Endothelial cell of umbilical vein (primary cell): ENCODE measurements at regions not wholly inside any gene's neighbourhood (a gene's known extent, or its start where the extent isn't known, plus 50 kb on each side); places are given as distances from the start of the nearest gene placed in this dataset.

Experiments
- BruUV-seq: library from RNA; stranded (reverse); fragments of 400-500 nt; replicated peaks from 2 replicates; lab custom pipeline; 2021; lab: Mats Ljungman, UMichigan
- CTCF ChIA-PET: fragments of 300-600, 350-600 bp; sonication (Branson Sonifier 250); formaldehyde crosslinking; loops from one replicate; lab custom pipeline; 2021; ENCODE audit warnings: antibody characterized with exemption, inconsistent platforms; lab: Charles Lee
- POLR2A ChIA-PET: fragments of 300-600, 350-600 bp; sonication (Branson Sonifier 250); formaldehyde crosslinking; loops from one replicate; lab custom pipeline; 2021; ENCODE audit warnings: antibody characterized with exemption, inconsistent platforms; lab: Charles Lee
- DNase-seq: peaks from one replicate; pipeline ENCODE4 v3.0.0-alpha.2; 2011; ENCODE audit warnings: low read depth, low spot score
- FAIRE-seq: peaks from 2 replicates; lab custom pipeline; 2011; peaks lifted over from hg19 to GRCh38; lab: Jason Lieb, UNC
- H2AFZ ChIP-seq: 2 replicates; pipeline ENCODE4 v1.6.0; 2012; ENCODE audit warnings: low read depth, low read length, control low read depth, inconsistent platforms
- H3K27ac ChIP-seq: 2 replicates; pipeline ENCODE4 v1.5.1; 2011; ENCODE audit warnings: low read depth, mild to moderate bottlenecking, control low read depth, low read length, moderate library complexity; ENCODE audit not compliant: insufficient read depth
- H3K27me3 ChIP-seq, 2 experiments: 2 replicates each; pipeline versions ENCODE4 v1.6.0 to v1.6.1; 2011; ENCODE audit warnings: low read length in 2 of 2, mixed read lengths in 1 of 2; ENCODE audit not compliant: control insufficient read depth in 2 of 2, insufficient read depth in 2 of 2
- H3K36me3 ChIP-seq, 2 experiments: 2 replicates in 1 of 2; 3 replicates in 1 of 2; pipeline ENCODE4 v1.5.1; 2011; ENCODE audit warnings: low read length in 2 of 2, mild to moderate bottlenecking in 1 of 2, moderate library complexity in 1 of 2; ENCODE audit not compliant: control insufficient read depth in 2 of 2, insufficient read depth in 2 of 2; ENCODE audit errors: extremely low read depth in 1 of 2
- H3K4me1 ChIP-seq: 3 replicates; pipeline ENCODE4 v1.5.1; 2011; ENCODE audit warnings: mild to moderate bottlenecking, low read length; ENCODE audit not compliant: control insufficient read depth, insufficient read depth; ENCODE audit errors: extremely low read depth
- H3K4me2 ChIP-seq: 2 replicates; pipeline ENCODE4 v1.6.1; 2011; ENCODE audit warnings: low read length, control low read depth, mixed read lengths; ENCODE audit not compliant: insufficient read depth
- H3K4me3 ChIP-seq, 3 experiments: fragments of 200-600 bp in 1 of 3; sonication (generic), shearing (Covaris generic) in 1 of 3; replicated peaks in 1 of 3; 2 replicates each; pipeline ENCODE4 v1.5.1; 2011 to 2016; ENCODE audit warnings: control low read depth in 3 of 3, low read length in 3 of 3, mild to moderate bottlenecking in 2 of 3, inconsistent platforms in 1 of 3, low read depth in 1 of 3, moderate library complexity in 1 of 3; ENCODE audit not compliant: insufficient read depth in 1 of 3
- H3K79me2 ChIP-seq: 2 replicates; pipeline ENCODE4 v1.6.0; 2012; ENCODE audit warnings: low read length, inconsistent platforms; ENCODE audit not compliant: control insufficient read depth, insufficient read depth
- H3K9ac ChIP-seq: replicated peaks from 2 replicates; pipeline ENCODE3; 2011; ENCODE audit warnings: low read length, control low read depth; ENCODE audit not compliant: insufficient read depth; ENCODE audit errors: extremely low read depth
- H3K9me1 ChIP-seq: replicated peaks from 3 replicates; pipeline ENCODE4 v1.6.0; 2011; ENCODE audit warnings: mild to moderate bottlenecking, low read length; ENCODE audit not compliant: control insufficient read depth, insufficient read depth; ENCODE audit errors: extremely low read depth
- H3K9me3 ChIP-seq: replicated peaks from 2 replicates; pipeline ENCODE4 v1.5.1; 2012; ENCODE audit warnings: low read length, inconsistent platforms; ENCODE audit not compliant: control insufficient read depth, insufficient read depth
- H4K20me1 ChIP-seq: replicated peaks from 2 replicates; pipeline ENCODE3; 2011; ENCODE audit warnings: mild to moderate bottlenecking, low read length; ENCODE audit not compliant: control insufficient read depth, insufficient read depth; ENCODE audit errors: extremely low read depth
- CTCF ChIP-seq, 2 donors: IDR thresholded peaks; 1 replicate in 1 of 2; 2 replicates in 1 of 2; pipeline ENCODE4 v1.5.1; 2011; ENCODE audit warnings: low read length in 2 of 2, mild to moderate bottlenecking in 2 of 2, moderate library complexity in 2 of 2, control low read depth in 1 of 2, inconsistent platforms in 1 of 2, low read depth in 1 of 2; ENCODE audit not compliant: insufficient read depth in 1 of 2; ENCODE audit errors: extremely low read depth in 1 of 2
- EZH2 ChIP-seq: IDR thresholded peaks from 2 replicates; pipeline ENCODE4 v1.6.1; 2012; ENCODE audit warnings: borderline replicate concordance, low read depth, mild to moderate bottlenecking, moderate library complexity, low read length, inconsistent platforms; ENCODE audit not compliant: severe bottlenecking
- FOS ChIP-seq: IDR thresholded peaks from 2 replicates; pipeline ENCODE4 v1.6.1; 2011; ENCODE audit warnings: mild to moderate bottlenecking, low read length, moderate library complexity, borderline replicate concordance; ENCODE audit not compliant: insufficient read depth
- GATA2 ChIP-seq: IDR thresholded peaks from 2 replicates; pipeline ENCODE4 v1.7.0; 2011; ENCODE audit warnings: low read depth, mild to moderate bottlenecking, moderate library complexity, mixed read lengths, low read length; ENCODE audit not compliant: insufficient read length, insufficient read depth
- JUN ChIP-seq: IDR thresholded peaks from 2 replicates; pipeline ENCODE4 v1.6.1; 2011; ENCODE audit warnings: borderline replicate concordance, low read depth; ENCODE audit not compliant: insufficient read length, insufficient read depth
- MYC ChIP-seq: IDR thresholded peaks from one replicate; pipeline ENCODE4 v1.6.1; 2011; ENCODE audit warnings: mild to moderate bottlenecking, low read depth, low read length
- POLR2A ChIP-seq: IDR thresholded peaks from 2 replicates; pipeline ENCODE4 v1.6.1; 2012; ENCODE audit warnings: low read depth, mild to moderate bottlenecking, control low read depth, low read length
- POLR2AphosphoS5 ChIP-seq: IDR thresholded peaks from 2 replicates; pipeline ENCODE4 v1.6.1; 2012; ENCODE audit warnings: low read depth, mild to moderate bottlenecking, control low read depth, low read length, moderate library complexity; ENCODE audit not compliant: insufficient read depth
- dilution Hi-C: fragments of 300-500 bp; cut with MboI; formaldehyde crosslinking; loops from one replicate; pipeline ENCODE4 v1.15.0; 2019; ENCODE audit warnings: low sequenced_read_pairs; ENCODE audit not compliant: extremely low pct_ligation_motif_present
- intact Hi-C: fragments of 100-400 bp; cut with micrococcal nuclease; formaldehyde crosslinking; loops from one replicate; pipeline ENCODE4 v1.10.0; 2022
- TF ChIP-seq, protein P1 (sequence below): IDR thresholded peaks from 2 replicates; pipeline ENCODE4 v1.6.1; 2011; ENCODE audit not compliant: insufficient read depth, insufficient read length

- dilution Hi-C loops = no loop called here
- H3K9me1 ChIP-seq = no peaks in the 10 kb centered on the region
- no peak overlapping the region for H3K9ac ChIP-seq
- no peak for FAIRE-seq
- no peak overlapping the region for H3K4me2 ChIP-seq
- no TSS peak for BruUV-seq
- no peaks in the 10 kb centered on the region for H3K27me3 ChIP-seq
- TF ChIP-seq JUN (peak; percentile 31), POLR2A (no peak), FOS (no peak)
- TF ChIP-seq, protein P1, sequence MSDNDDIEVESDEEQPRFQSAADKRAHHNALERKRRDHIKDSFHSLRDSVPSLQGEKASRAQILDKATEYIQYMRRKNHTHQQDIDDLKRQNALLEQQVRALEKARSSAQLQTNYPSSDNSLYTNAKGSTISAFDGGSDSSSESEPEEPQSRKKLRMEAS = no peak
- H3K9me3 ChIP-seq = no peaks in the 10 kb centered on the region
- no peak overlapping the region for H3K4me3 ChIP-seq
- no peaks in the 10 kb centered on the region for H3K79me2 ChIP-seq
- no peaks in the 10 kb centered on the region for H4K20me1 ChIP-seq
- CTCF ChIA-PET = interaction anchor here (1.2 kb wide), 1 partner anchor 32 kb away, joined by 4 read pairs; no protein-coding TSS in a partner anchor
- no peaks in the 10 kb centered on the region for H3K36me3 ChIP-seq
- POLR2A ChIA-PET = no interaction called here
- intact Hi-C loops = no loop called here
- no peak overlapping the region for H3K27ac ChIP-seq
- H3K4me1 ChIP-seq = peaks cover 7% of the 10 kb centered on the region
- no peak for DNase-seq
- no peak overlapping the region for H2AFZ ChIP-seq
Observed at GRCh38 chr1:55305735-55306134, 90.6 kb upstream of the USP24 start.

- no peak for FAIRE-seq
- intact Hi-C loops = no loop called here
- H2AFZ ChIP-seq = no peak overlapping the region
- TF ChIP-seq MYC = no peak
- TF ChIP-seq, protein P1 = no peak
- no peak for TF ChIP-seq POLR2AphosphoS5
- no peak for TF ChIP-seq GATA2
- no peak for TF ChIP-seq POLR2A
- no peak for TF ChIP-seq CTCF (IDR thresholded peaks at IDR 0.05; ENCODE audit: extremely low read depth in 1 of 2, insufficient read depth in 1 of 2, low read depth in 1 of 2, low read length in 2 of 2)
- TF ChIP-seq FOS = no peak
- TF ChIP-seq EZH2 = no peak
- no peak for TF ChIP-seq JUN
- CTCF ChIA-PET = interaction anchor here (1.3 to 1.5 kb wide), 2 partner anchors 14 to 24 kb away, joined by 3 to 4 read pairs; no protein-coding TSS in a partner anchor
- H3K9me1 ChIP-seq = no peaks in the 10 kb centered on the region
- BruUV-seq = no TSS peak
- no peaks in the 10 kb centered on the region for H3K4me1 ChIP-seq
- H3K9ac ChIP-seq = no peak overlapping the region
- no peak overlapping the region for H3K4me2 ChIP-seq
- H3K79me2 ChIP-seq = no peaks in the 10 kb centered on the region
- H3K27ac ChIP-seq = no peak overlapping the region
- POLR2A ChIA-PET = no interaction called here
- H3K36me3 ChIP-seq = no peaks in the 10 kb centered on the region
- no peak for DNase-seq
- dilution Hi-C loops = no loop called here
- no peaks in the 10 kb centered on the region for H3K27me3 ChIP-seq
- no peaks in the 10 kb centered on the region for H3K9me3 ChIP-seq
- H3K4me3 ChIP-seq = no peak overlapping the region
- no peaks in the 10 kb centered on the region for H4K20me1 ChIP-seq
Observed at GRCh38 chr1:55304229-55304740, 89.1 kb upstream of the USP24 start.
